ENCODE measurements at regions not wholly inside any gene's neighbourhood (a gene's known extent, or its start where the extent isn't known, plus 50 kb on each side); places are given as distances from the start of the nearest gene placed in this dataset.
A peak's percentile ranks its signal among the peaks of the same experiment; 100 is the strongest.

DNA sequence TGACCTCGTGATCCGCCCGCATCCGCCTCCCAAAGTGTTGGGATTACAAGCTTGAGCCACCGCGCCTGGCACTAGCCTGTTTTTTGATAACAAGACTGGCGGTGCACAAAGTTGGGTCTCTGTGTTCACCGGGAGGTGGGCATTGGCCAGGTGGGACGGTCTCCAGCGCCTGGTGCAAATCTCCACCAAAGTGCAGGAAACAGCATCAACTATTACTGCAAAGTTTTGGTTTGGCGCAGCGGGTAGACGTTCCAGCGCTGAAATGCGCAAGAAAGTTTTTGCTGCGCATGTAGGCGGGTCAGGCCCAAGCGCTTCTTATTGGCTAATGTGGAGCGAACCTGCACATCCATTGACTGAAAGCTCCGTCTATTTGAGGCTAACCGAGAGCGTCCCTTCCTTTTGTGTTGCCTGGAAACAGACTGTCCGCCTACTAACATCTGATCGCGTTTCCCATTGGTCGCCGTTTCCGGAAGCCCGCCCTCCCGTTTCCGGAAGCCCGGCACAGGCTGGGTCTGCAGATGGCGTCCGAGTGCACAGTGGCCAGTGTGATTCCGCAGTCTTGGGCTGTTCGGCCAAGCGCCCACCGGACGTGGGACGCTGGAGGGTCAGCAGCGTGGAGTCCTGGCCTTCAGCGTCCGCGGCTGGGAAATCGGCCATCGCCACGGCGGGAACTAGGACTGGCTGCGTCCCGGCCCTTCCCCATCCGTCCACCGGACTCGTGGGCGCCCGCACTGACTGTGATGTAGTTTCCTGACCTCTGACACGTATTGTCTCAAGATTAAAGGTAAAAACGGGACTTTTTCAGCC lies 53.3 kb upstream of the ZNF527 start:
- H2AFZ ChIP-seq (ENCODE audit: low read depth), result peak overlapping the region; percentile 100
- H3K4me2 ChIP-seq, result peak overlapping the region; percentile 89
- peak; percentile 91 for DNase-seq
- peaks cover 0 to 16% of the 10 kb centered on the region in 2 experiments; a peak in 2 of 4 replicates for H3K4me1 ChIP-seq (ENCODE audit: control insufficient read depth in 1 of 2, insufficient read depth in 2 of 2, low read depth in 1 of 2, low read length in 1 of 2)
- ChIA-PET CTCF (no interaction called here), POLR2A (interaction anchor here (0.6 to 1.4 kb wide), 4 partner anchors 17 to 462 kb away, joined by 3 to 7 read pairs (median 4); partner anchors contain the start of genes ZNF383, ZNF527 and ZNF573)
- H3K4me3 ChIP-seq (ENCODE audit: low read depth in 2 of 2, low read length in 1 of 2), result peak overlapping the region; percentile 89 to 100
- peaks cover 0 to 23% of the 10 kb centered on the region in 2 experiments for H3K36me3 ChIP-seq (replicated peaks in 1 of 2; ENCODE audit: control insufficient read depth in 1 of 2, insufficient read depth in 2 of 2, low read length in 1 of 2)
- peak overlapping the region; percentile 90 for H3K9ac ChIP-seq
- 2% methylated on average over 47 of the region's 57 CpGs for WGBS (ENCODE audit: low lambda C conversion rate)
- peaks cover 9% of the 10 kb centered on the region for H3F3A ChIP-seq (replicated peaks; ENCODE audit: insufficient read depth)
- H3K9me3 ChIP-seq, result no peaks in the 10 kb centered on the region
- no peaks in the 10 kb centered on the region for H3K27me3 ChIP-seq (ENCODE audit: insufficient read depth)
- no peaks in the 10 kb centered on the region for H3K9me2 ChIP-seq
- peak overlapping the region; percentile 81 to 86 for H3K27ac ChIP-seq (ENCODE audit: low read depth in 2 of 2, low read length in 1 of 2)
- no peaks in the 10 kb centered on the region for H4K20me1 ChIP-seq (ENCODE audit: insufficient read depth)
- H3K79me2 ChIP-seq (ENCODE audit: insufficient read depth), result peaks cover 48% of the 10 kb centered on the region
- TF ChIP-seq RCOR1 (IDR thresholded peaks at IDR 0.05; ENCODE audit: low read length), result peak; percentile 77; the same call in 1 of the 2 replicates
- TF ChIP-seq NFIC (IDR thresholded peaks at IDR 0.05; ENCODE audit: borderline replicate concordance), result no peak
- TF ChIP-seq RAD21 (IDR thresholded peaks at IDR 0.05; ENCODE audit: low read length), result no peak
- peak; percentile 92 for TF ChIP-seq MXI1 (IDR thresholded peaks at IDR 0.05; ENCODE audit: low read depth, low read length)
- no peak for TF ChIP-seq EP300 (IDR thresholded peaks at IDR 0.05; ENCODE audit: borderline replicate concordance in 1 of 2, low read depth in 1 of 2, low read length in 1 of 2)
- peak; percentile 87 for TF ChIP-seq TAF1 (IDR thresholded peaks at IDR 0.05; ENCODE audit: borderline replicate concordance, low read depth, low read length)
- peak; percentile 85 for TF ChIP-seq YY1 (IDR thresholded peaks at IDR 0.05; ENCODE audit: low read depth)
- TF ChIP-seq JUND (IDR thresholded peaks at IDR 0.05), result no peak
- TF ChIP-seq ELF1 (IDR thresholded peaks at IDR 0.05), result 0 out of 2 replicates have a peak, but pooled peaks have one; percentile 34
- TF ChIP-seq, protein P1, sequence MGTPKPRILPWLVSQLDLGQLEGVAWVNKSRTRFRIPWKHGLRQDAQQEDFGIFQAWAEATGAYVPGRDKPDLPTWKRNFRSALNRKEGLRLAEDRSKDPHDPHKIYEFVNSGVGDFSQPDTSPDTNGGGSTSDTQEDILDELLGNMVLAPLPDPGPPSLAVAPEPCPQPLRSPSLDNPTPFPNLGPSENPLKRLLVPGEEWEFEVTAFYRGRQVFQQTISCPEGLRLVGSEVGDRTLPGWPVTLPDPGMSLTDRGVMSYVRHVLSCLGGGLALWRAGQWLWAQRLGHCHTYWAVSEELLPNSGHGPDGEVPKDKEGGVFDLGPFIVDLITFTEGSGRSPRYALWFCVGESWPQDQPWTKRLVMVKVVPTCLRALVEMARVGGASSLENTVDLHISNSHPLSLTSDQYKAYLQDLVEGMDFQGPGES (IDR thresholded peaks at IDR 0.05; ENCODE audit: low read depth, low read length), result peak; percentile 90
- TF ChIP-seq FOSL2 (IDR thresholded peaks at IDR 0.05; ENCODE audit: borderline replicate concordance, low read depth), result no peak
- TF ChIP-seq NRF1 (IDR thresholded peaks at IDR 0.05; ENCODE audit: low read depth, low read length), result peak; percentile 89
- 0 out of 2 replicates have a peak, but pooled peaks have one; percentile 15 for TF ChIP-seq SIN3A (IDR thresholded peaks at IDR 0.05; ENCODE audit: borderline replicate concordance, low read depth, low read length)
- no peak for TF ChIP-seq GATA2 (CRISPR knock-in tag; IDR thresholded peaks at IDR 0.05)
- TF ChIP-seq, protein P2, sequence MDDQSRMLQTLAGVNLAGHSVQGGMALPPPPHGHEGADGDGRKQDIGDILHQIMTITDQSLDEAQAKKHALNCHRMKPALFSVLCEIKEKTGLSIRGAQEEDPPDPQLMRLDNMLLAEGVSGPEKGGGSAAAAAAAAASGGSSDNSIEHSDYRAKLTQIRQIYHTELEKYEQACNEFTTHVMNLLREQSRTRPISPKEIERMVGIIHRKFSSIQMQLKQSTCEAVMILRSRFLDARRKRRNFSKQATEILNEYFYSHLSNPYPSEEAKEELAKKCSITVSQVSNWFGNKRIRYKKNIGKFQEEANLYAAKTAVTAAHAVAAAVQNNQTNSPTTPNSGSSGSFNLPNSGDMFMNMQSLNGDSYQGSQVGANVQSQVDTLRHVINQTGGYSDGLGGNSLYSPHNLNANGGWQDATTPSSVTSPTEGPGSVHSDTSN (IDR thresholded peaks at IDR 0.05), result peak; percentile 98
- TF ChIP-seq, protein P3, sequence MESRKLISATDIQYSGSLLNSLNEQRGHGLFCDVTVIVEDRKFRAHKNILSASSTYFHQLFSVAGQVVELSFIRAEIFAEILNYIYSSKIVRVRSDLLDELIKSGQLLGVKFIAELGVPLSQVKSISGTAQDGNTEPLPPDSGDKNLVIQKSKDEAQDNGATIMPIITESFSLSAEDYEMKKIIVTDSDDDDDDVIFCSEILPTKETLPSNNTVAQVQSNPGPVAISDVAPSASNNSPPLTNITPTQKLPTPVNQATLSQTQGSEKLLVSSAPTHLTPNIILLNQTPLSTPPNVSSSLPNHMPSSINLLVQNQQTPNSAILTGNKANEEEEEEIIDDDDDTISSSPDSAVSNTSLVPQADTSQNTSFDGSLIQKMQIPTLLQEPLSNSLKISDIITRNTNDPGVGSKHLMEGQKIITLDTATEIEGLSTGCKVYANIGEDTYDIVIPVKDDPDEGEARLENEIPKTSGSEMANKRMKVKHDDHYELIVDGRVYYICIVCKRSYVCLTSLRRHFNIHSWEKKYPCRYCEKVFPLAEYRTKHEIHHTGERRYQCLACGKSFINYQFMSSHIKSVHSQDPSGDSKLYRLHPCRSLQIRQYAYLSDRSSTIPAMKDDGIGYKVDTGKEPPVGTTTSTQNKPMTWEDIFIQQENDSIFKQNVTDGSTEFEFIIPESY (IDR thresholded peaks at IDR 0.05; ENCODE audit: borderline replicate concordance, low read depth), result no peak
- TF ChIP-seq, protein P4, sequence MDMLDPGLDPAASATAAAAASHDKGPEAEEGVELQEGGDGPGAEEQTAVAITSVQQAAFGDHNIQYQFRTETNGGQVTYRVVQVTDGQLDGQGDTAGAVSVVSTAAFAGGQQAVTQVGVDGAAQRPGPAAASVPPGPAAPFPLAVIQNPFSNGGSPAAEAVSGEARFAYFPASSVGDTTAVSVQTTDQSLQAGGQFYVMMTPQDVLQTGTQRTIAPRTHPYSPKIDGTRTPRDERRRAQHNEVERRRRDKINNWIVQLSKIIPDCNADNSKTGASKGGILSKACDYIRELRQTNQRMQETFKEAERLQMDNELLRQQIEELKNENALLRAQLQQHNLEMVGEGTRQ (IDR thresholded peaks at IDR 0.05; ENCODE audit: borderline replicate concordance, low read depth, low read length), result no peak
- TF ChIP-seq GABPA (IDR thresholded peaks at IDR 0.05; ENCODE audit: low read depth), result peak; percentile 97
- TF ChIP-seq RXRA (IDR thresholded peaks at IDR 0.05; ENCODE audit: borderline replicate concordance, low read depth), result no peak
- TF ChIP-seq, protein P5, sequence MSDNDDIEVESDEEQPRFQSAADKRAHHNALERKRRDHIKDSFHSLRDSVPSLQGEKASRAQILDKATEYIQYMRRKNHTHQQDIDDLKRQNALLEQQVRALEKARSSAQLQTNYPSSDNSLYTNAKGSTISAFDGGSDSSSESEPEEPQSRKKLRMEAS (IDR thresholded peaks at IDR 0.05; ENCODE audit: low read depth), result peak; percentile 77
- TF ChIP-seq SMC3 (IDR thresholded peaks at IDR 0.05; ENCODE audit: low read depth, low read length), result peak; percentile 14
- peak; percentile 66 for TF ChIP-seq CHD2 (IDR thresholded peaks at IDR 0.05; ENCODE audit: low read length, partially characterized antibody)
- peak; percentile 89 for TF ChIP-seq POLR2AphosphoS5 (IDR thresholded peaks at IDR 0.05; ENCODE audit: low read depth, low read length)
- TF ChIP-seq EZH2phosphoT487 (IDR thresholded peaks at IDR 0.05; ENCODE audit: borderline replicate concordance, low read depth), result no peak

Measured in SK-N-SH (cell line).